GM10266 (cell line): ENCODE measurements at regions not wholly inside any gene's neighbourhood (a gene's known extent, or its start where the extent isn't known, plus 50 kb on each side); places are given as distances from the start of the nearest gene placed in this dataset.

Experiments
- DNase-seq: peaks from one replicate; pipeline ENCODE4 v3.0.0; 2012; ENCODE audit errors: extremely low spot score
- TF ChIP-seq, protein P1 (sequence below): IDR thresholded peaks from 2 replicates; pipeline ENCODE4 v1.5.1; 2012; ENCODE audit warnings: mild to moderate bottlenecking, low read depth; ENCODE audit not compliant: control insufficient read depth, insufficient read depth; ENCODE audit errors: missing control alignments

DNA sequence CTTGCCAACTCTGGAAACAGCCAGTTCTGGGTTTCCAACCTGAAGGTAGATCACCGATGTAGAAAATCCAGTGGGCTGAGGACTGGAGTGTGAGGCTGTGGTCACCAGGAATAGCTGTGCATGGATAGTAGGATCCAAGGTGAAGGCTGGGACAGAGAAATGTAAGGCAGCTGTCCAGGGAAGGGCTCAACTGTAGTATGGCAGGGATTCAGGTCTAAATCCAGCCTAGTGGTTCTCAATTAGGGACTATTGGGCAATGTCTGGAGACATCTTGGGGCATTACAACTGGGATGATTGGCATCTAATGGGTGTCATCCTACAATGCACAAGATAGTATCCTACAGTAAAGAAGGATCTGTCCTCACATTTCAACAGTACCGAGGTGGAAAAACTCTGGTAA is 67.7 kb upstream of the RUNX1 start:
- TF ChIP-seq, protein P1, sequence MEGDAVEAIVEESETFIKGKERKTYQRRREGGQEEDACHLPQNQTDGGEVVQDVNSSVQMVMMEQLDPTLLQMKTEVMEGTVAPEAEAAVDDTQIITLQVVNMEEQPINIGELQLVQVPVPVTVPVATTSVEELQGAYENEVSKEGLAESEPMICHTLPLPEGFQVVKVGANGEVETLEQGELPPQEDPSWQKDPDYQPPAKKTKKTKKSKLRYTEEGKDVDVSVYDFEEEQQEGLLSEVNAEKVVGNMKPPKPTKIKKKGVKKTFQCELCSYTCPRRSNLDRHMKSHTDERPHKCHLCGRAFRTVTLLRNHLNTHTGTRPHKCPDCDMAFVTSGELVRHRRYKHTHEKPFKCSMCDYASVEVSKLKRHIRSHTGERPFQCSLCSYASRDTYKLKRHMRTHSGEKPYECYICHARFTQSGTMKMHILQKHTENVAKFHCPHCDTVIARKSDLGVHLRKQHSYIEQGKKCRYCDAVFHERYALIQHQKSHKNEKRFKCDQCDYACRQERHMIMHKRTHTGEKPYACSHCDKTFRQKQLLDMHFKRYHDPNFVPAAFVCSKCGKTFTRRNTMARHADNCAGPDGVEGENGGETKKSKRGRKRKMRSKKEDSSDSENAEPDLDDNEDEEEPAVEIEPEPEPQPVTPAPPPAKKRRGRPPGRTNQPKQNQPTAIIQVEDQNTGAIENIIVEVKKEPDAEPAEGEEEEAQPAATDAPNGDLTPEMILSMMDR: no peak

GRCh38 chr21:35113064-35113463 is 64.0 kb upstream of the RUNX1 start:
- DNase-seq: no peak
- TF ChIP-seq, protein P1: no peak

More for the DNA sequence above, 67.7 kb upstream of the RUNX1 start:
- no peak for DNase-seq

- TF ChIP-seq, protein P1: no peak
- DNase-seq: no peak
These were observed 62.3 kb upstream of the RUNX1 start for GRCh38 chr21:35111321-35111930.

DNA sequence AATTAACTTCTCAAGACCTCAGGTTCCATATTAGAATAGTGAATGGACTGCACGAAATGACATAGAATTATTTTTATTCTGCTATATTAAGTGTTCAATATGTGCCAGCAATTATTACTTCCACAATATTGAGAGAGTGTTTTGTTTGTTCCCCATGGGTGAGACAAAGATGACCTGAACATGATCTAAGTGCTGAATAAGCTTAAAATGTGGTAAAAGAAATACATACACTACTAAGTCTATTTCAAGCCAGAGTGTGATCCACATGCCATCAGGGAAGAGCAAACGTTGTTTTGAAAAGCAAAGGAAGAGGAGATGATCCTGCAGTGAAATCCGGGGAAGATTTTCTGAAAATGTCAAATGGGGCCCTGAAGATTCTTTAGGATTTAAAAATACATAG is 59.8 kb upstream of the RUNX1 start:
- TF ChIP-seq, protein P1: no peak
- no peak for DNase-seq

- TF ChIP-seq, protein P1: no peak
- no peak for DNase-seq
These were observed 58.4 kb upstream of the RUNX1 start for GRCh38 chr21:35107520-35107919.

DNA sequence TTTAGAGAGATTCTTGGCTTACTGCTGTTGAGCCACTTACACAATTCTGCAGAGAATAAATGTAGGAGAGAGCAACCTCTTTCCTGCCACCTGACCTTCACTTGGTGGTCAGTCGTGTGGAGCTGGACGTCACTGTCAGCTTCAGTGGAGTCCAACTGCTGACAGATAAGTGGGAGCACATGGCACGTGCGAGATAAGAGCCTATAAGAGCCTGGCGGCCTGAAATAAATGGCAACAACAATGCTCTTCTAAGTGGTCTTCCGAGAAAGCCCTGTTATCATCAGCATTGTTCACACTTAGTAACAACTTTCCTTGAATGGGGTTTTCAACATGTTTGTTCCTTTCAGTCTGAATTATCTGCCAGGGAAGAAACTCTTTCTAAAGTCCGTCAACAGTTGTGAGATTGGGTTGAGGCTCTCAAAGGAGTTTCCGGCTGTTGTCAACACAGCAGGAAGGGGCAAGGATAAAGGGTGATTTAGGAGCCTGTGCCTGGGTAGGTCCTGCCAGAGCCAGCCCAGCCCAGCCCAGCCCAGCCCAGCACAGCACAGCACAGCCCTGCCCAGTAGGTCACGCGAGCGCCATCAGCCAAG is 57.2 kb upstream of the RUNX1 start:
- TF ChIP-seq, protein P1: no peak
- no peak for DNase-seq
